WERI-Rb-1 (cell line): ENCODE measurements at regions not wholly inside any gene's neighbourhood (a gene's known extent, or its start where the extent isn't known, plus 50 kb on each side); places are given as distances from the start of the nearest gene placed in this dataset.

Experiments used
- DNase-seq: peaks from one replicate; pipeline ENCODE4 v3.0.0-alpha.2; 2020
- H3K27ac ChIP-seq: fragments of 250-450 bp; sonication (Bioruptor Pico); 2 replicates; pipeline ENCODE4 v1.5.1; 2020; ENCODE audit warnings: mild to moderate bottlenecking, moderate library complexity
- H3K27me3 ChIP-seq: fragments of 250-450 bp; sonication (Bioruptor Pico); 2 replicates; pipeline ENCODE4 v1.5.1; 2021; ENCODE audit warnings: mild to moderate bottlenecking, low read depth, moderate library complexity; ENCODE audit not compliant: insufficient read depth, severe bottlenecking
- H3K36me3 ChIP-seq: fragments of 250-450 bp; sonication (Bioruptor Pico); 2 replicates; pipeline ENCODE4 v1.5.1; 2020; ENCODE audit warnings: mild to moderate bottlenecking, moderate library complexity
- H3K4me3 ChIP-seq: 2 replicates; pipeline ENCODE4 v1.5.1; 2011; ENCODE audit warnings: low read depth, mild to moderate bottlenecking, control low read depth, low read length
- H3K9me3 ChIP-seq: fragments of 250-450 bp; sonication (Bioruptor Pico); 2 replicates; pipeline ENCODE4 v1.5.1; 2021; ENCODE audit warnings: mild to moderate bottlenecking, moderate library complexity; ENCODE audit not compliant: severe bottlenecking
- CTCF ChIP-seq: IDR thresholded peaks from 2 replicates; pipeline ENCODE4 v1.5.1; 2011; ENCODE audit warnings: low read depth, mild to moderate bottlenecking, control low read depth, inconsistent platforms, low read length

- Histone ChIP-seq H3K9me3 (no peaks in the 10 kb centered on the region), H3K27me3 (no peaks in the 10 kb centered on the region), H3K27ac (no peak overlapping the region), H3K4me3 (no peak overlapping the region), H3K36me3 (no peaks in the 10 kb centered on the region)
- no peak for DNase-seq
- TF ChIP-seq CTCF = no peak
These were observed 280.2 kb upstream of the EDNRB start for GRCh38 chr13:78198821-78199220.

- no peak for TF ChIP-seq CTCF
- DNase-seq = no peak
- no peak overlapping the region for H3K27ac ChIP-seq
These were observed 279.8 kb upstream of the EDNRB start for GRCh38 chr13:78198419-78198818.

GRCh38 chr13:78197231-78197630, 278.6 kb upstream of the EDNRB start:
- Histone ChIP-seq H3K27ac (no peak overlapping the region), H3K4me3 (no peak overlapping the region), H3K27me3 (no peaks in the 10 kb centered on the region), H3K36me3 (no peaks in the 10 kb centered on the region), H3K9me3 (no peaks in the 10 kb centered on the region)
- TF ChIP-seq CTCF = no peak
- no peak for DNase-seq

More at GRCh38 chr13:78198419-78198818, 279.8 kb upstream of the EDNRB start:
- no peaks in the 10 kb centered on the region for H3K27me3 ChIP-seq
- no peak overlapping the region for H3K4me3 ChIP-seq
- H3K36me3 ChIP-seq = no peaks in the 10 kb centered on the region
- H3K9me3 ChIP-seq = no peaks in the 10 kb centered on the region

- no peak overlapping the region for H3K27ac ChIP-seq
These were observed 276.4 kb upstream of the EDNRB start for GRCh38 chr13:78194904-78195639.

GRCh38 chr13:78193846-78194245, 275.2 kb upstream of the EDNRB start:
- Histone ChIP-seq H3K27ac (no peak overlapping the region), H3K9me3 (no peaks in the 10 kb centered on the region), H3K27me3 (no peaks in the 10 kb centered on the region), H3K36me3 (no peaks in the 10 kb centered on the region), H3K4me3 (no peak overlapping the region)
- TF ChIP-seq CTCF = no peak
- no peak for DNase-seq

More at GRCh38 chr13:78194904-78195639, 276.4 kb upstream of the EDNRB start:
- DNase-seq = peak; percentile 7
- no peak for TF ChIP-seq CTCF
- no peaks in the 10 kb centered on the region for H3K27me3 ChIP-seq
- H3K36me3 ChIP-seq = no peaks in the 10 kb centered on the region
- no peak overlapping the region for H3K4me3 ChIP-seq
- H3K9me3 ChIP-seq = no peaks in the 10 kb centered on the region

GRCh38 chr13:78192716-78193115, 274.1 kb upstream of the EDNRB start:
- Histone ChIP-seq H3K36me3 (no peaks in the 10 kb centered on the region), H3K27me3 (no peaks in the 10 kb centered on the region)

More at GRCh38 chr13:78192716-78193115, 274.1 kb upstream of the EDNRB start:
- Histone ChIP-seq H3K4me3 (no peak overlapping the region), H3K27ac (no peak overlapping the region), H3K9me3 (no peaks in the 10 kb centered on the region)
- TF ChIP-seq CTCF = no peak
- DNase-seq = no peak
